ENCODE measurements at regions not wholly inside any gene's neighbourhood (a gene's known extent, or its start where the extent isn't known, plus 50 kb on each side); places are given as distances from the start of the nearest gene placed in this dataset.

DNA sequence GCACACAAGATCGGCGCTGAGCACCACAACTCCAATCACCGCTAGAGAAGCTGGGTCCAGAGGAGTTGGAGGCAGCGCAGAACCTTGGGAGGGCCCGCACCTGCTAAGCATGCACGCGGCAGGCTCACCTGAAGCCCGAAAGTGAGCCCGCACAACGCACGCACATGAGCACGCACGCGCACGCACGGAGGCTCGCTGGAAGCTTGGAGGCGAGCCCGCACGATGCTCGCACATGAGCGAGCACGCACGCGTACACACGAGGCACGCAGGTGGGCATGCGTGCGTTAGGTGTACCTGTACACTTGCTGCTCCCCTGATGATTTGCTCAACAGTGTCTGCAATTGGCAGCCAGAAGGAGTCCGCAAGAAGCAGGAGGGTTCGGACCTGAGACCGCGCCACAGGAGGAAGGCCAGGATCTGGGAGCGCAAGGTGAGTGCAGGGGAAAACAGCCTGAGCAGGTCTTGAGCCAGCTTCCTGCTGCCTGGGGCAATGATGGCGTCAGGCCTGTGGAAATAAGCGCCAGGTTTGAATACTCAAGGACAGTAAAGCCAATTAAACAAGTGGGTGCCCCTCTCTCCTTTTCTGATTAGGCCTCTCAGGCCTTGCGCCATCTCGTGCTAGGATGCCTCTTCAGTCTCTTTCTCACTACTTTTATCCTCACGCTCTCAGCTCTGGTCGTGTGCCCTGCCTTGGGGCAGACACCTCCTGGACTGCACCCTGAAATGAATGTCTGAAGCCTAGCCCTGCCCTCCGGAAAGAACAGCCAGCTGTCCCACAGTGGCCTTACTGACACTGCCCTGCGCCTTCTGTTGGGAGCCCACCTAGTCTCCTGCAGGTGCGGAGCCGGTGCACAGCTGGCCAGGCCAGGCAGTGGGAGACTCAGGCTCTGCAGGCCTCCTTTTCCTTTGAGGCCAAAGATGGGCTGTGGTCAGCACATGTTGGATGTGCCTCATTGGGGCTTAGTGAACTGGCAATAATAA lies 340.4 kb downstream of the CDC5L start:
- TF ChIP-seq POLR2A (IDR thresholded peaks at IDR 0.05; ENCODE audit: extremely low read depth, insufficient read length) (no peak), MYC (IDR thresholded peaks at IDR 0.05; ENCODE audit: low read depth, low read length) (no peak)
- TF ChIP-seq, protein P1, sequence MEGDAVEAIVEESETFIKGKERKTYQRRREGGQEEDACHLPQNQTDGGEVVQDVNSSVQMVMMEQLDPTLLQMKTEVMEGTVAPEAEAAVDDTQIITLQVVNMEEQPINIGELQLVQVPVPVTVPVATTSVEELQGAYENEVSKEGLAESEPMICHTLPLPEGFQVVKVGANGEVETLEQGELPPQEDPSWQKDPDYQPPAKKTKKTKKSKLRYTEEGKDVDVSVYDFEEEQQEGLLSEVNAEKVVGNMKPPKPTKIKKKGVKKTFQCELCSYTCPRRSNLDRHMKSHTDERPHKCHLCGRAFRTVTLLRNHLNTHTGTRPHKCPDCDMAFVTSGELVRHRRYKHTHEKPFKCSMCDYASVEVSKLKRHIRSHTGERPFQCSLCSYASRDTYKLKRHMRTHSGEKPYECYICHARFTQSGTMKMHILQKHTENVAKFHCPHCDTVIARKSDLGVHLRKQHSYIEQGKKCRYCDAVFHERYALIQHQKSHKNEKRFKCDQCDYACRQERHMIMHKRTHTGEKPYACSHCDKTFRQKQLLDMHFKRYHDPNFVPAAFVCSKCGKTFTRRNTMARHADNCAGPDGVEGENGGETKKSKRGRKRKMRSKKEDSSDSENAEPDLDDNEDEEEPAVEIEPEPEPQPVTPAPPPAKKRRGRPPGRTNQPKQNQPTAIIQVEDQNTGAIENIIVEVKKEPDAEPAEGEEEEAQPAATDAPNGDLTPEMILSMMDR (IDR thresholded peaks at IDR 0.05; ENCODE audit: low read depth, low read length): no peak
- TF ChIP-seq, protein P2, sequence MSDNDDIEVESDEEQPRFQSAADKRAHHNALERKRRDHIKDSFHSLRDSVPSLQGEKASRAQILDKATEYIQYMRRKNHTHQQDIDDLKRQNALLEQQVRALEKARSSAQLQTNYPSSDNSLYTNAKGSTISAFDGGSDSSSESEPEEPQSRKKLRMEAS (IDR thresholded peaks at IDR 0.05; ENCODE audit: low read depth, low read length): no peak
- DNase-seq (ENCODE audit: low read depth): no peak

DNA sequence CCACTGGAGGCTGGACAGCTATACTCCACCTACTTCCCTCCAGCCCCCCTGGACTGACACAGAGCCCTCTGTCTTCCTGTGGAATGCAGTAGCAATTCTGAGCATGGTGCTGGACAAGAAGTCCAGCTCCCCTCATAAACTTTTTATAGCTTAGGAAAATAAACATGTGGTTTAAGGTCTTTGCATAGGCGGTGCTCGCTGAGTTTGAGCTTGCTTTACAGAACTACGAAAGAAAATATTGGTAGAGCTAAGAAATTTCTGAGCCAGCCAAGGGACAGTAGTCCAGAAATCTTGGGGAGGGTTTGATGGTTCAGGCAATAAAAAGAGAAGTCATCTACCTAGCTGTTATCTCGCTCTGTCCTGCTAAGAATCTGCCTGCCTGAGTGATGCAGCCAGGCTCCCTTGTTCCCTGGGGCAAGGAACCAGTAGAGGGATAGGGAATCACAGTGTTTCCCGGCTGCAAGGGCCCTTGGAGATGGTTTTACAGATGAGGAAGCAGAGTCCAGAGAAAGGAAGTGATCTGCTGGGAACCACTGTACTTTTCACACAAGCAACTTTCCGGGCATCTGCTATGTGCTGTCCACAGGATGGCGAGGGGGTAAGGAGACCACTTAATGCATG lies 343.4 kb downstream of the CDC5L start:
- no peak for DNase-seq (ENCODE audit: low read depth)
- TF ChIP-seq, protein P2 (IDR thresholded peaks at IDR 0.05; ENCODE audit: low read depth, low read length): no peak
- TF ChIP-seq POLR2A (IDR thresholded peaks at IDR 0.05; ENCODE audit: extremely low read depth, insufficient read length) (no peak), MYC (IDR thresholded peaks at IDR 0.05; ENCODE audit: low read depth, low read length) (no peak)
- TF ChIP-seq, protein P1 (IDR thresholded peaks at IDR 0.05; ENCODE audit: low read depth, low read length): no peak

More for the DNA sequence above, 340.4 kb downstream of the CDC5L start:
- no peak overlapping the region for H3K4me3 ChIP-seq (ENCODE audit: low read depth, low read length)

DNA sequence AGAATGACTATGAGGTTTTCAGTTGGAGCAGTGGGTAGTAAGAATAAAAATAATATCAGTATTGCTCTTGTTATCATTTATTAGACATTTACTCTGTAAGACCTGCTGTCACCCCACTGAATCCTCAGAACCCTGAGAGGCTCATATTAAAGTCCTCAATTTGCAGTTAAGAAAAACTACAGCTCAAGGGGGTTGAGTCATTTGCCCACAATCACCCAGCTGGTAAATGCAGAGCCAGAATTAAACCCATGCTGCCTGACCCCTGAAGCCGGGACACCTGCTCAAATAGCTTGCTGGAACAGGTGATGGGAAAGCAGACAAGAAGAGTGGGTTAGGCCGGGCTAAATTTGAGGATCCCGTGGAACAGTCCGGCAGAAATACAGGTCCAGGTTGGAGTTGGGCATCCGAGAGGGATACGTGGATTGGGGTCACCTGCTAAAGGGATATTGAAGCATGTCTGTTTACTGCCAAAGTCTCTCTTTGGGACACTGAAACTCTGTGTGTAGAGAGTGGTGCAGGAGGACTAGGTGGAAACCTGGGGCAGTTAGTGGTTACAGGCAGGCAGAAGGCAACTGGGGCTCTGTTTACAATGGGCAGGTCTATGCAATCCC lies 344.1 kb downstream of the CDC5L start:
- DNase-seq (ENCODE audit: low read depth): no peak
- no peak overlapping the region for H3K4me3 ChIP-seq (ENCODE audit: low read depth, low read length)
- no peak for TF ChIP-seq MYC (IDR thresholded peaks at IDR 0.05; ENCODE audit: low read depth, low read length)
- TF ChIP-seq, protein P2 (IDR thresholded peaks at IDR 0.05; ENCODE audit: low read depth, low read length): no peak
- no peak for TF ChIP-seq POLR2A (IDR thresholded peaks at IDR 0.05; ENCODE audit: extremely low read depth, insufficient read length)
- TF ChIP-seq, protein P1 (IDR thresholded peaks at IDR 0.05; ENCODE audit: low read depth, low read length): no peak

More for the DNA sequence above, 343.4 kb downstream of the CDC5L start:
- no peak overlapping the region for H3K4me3 ChIP-seq (ENCODE audit: low read depth, low read length)

DNA sequence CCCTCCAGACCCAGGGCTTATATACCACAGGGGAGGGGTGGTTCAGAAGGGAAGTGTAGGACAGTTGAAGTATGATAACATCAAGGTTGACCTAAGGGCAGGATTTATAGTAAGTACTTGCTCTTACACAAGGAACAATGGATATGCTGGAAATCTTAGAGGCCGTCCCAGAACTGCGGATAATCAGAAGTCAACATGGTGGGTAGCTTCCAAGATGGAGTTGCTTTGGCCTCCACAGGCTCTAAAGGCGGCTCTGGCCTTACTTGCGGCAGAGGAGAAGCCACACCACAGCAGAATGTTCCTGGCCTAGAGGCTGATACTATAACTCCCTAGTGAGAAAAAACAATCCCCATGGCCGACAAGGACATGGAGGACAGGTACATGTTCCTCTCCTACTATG lies 344.7 kb downstream of the CDC5L start:
- TF ChIP-seq, protein P2 (IDR thresholded peaks at IDR 0.05; ENCODE audit: low read depth, low read length): no peak
- no peak for TF ChIP-seq MYC (IDR thresholded peaks at IDR 0.05; ENCODE audit: low read depth, low read length)
- TF ChIP-seq, protein P1 (IDR thresholded peaks at IDR 0.05; ENCODE audit: low read depth, low read length): no peak
- TF ChIP-seq POLR2A (IDR thresholded peaks at IDR 0.05; ENCODE audit: extremely low read depth, insufficient read length): no peak
- no peak for DNase-seq (ENCODE audit: low read depth)
- H3K4me3 ChIP-seq (ENCODE audit: low read depth, low read length): no peak overlapping the region

DNA sequence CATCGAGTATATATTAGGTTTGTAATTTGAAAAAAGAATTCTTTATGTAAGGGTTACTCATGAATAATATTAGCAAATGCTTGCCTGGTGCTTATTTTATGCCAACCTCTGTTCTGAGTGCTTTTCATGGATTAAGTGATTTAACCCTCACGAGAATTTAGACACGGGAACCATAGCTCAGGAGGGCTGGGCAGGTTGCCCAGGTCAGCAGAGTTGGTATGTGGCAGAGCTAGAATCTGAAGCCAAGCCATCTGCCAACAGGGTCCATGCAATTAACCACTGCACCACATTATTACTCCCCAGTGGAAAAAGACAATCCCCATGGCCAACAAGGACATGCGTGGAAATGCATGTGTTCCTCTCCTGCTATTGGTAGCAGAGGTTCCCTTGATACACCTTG lies 345.6 kb downstream of the CDC5L start:
- DNase-seq (ENCODE audit: low read depth): no peak
- H3K4me3 ChIP-seq (ENCODE audit: low read depth, low read length): no peak overlapping the region
- TF ChIP-seq POLR2A (IDR thresholded peaks at IDR 0.05; ENCODE audit: extremely low read depth, insufficient read length) (no peak), MYC (IDR thresholded peaks at IDR 0.05; ENCODE audit: low read depth, low read length) (no peak)
- TF ChIP-seq, protein P1 (IDR thresholded peaks at IDR 0.05; ENCODE audit: low read depth, low read length): no peak
- TF ChIP-seq, protein P2 (IDR thresholded peaks at IDR 0.05; ENCODE audit: low read depth, low read length): no peak
